ENCODE measurements at regions not wholly inside any gene's neighbourhood (a gene's known extent, or its start where the extent isn't known, plus 50 kb on each side); places are given as distances from the start of the nearest gene placed in this dataset.

- H3K9ac ChIP-seq: no peak overlapping the region
- H3K27me3 ChIP-seq (replicated peaks; ENCODE audit: insufficient read depth): no peaks in the 10 kb centered on the region
- H3K4me1 ChIP-seq (ENCODE audit: insufficient read depth): no peaks in the 10 kb centered on the region
- H2AFZ ChIP-seq: no peak overlapping the region
- TF ChIP-seq EZH2phosphoT487 (IDR thresholded peaks at IDR 0.05; ENCODE audit: insufficient read depth, low read depth) (no peak), EZH2 (IDR thresholded peaks at IDR 0.05; ENCODE audit: insufficient read depth, poor library complexity, severe bottlenecking) (no peak)
- DNase-seq: no peak
- no peaks in the 10 kb centered on the region for H4K20me1 ChIP-seq (ENCODE audit: insufficient read depth)
- no peak overlapping the region for H3K4me2 ChIP-seq (ENCODE audit: unreplicated experiment)
- H3K9me2 ChIP-seq (ENCODE audit: insufficient read depth): no peaks in the 10 kb centered on the region
- no peaks in the 10 kb centered on the region for H3F3A ChIP-seq (ENCODE audit: insufficient read depth)
- no peak overlapping the region for H3K27ac ChIP-seq
- no peaks in the 10 kb centered on the region for H3K79me2 ChIP-seq (ENCODE audit: insufficient read depth)
- H3K36me3 ChIP-seq (ENCODE audit: low read depth): no peaks in the 10 kb centered on the region
- H3K9me3 ChIP-seq (ENCODE audit: low read depth): no peaks in the 10 kb centered on the region
- in situ Hi-C loops (cut with MboI): no loop called here
- H3K4me3 ChIP-seq: no peak overlapping the region
- 19 to 20% methylated on average over 2 of the region's 2 CpGs for WGBS, 2 experiments (ENCODE audit: low coverage in 1 of 2, low lambda C conversion rate in 2 of 2, missing lambda C conversion rate in 2 of 2)
These were observed 65.9 kb upstream of the FSTL5 start for GRCh38 chr4:162229670-162230069.

DNA sequence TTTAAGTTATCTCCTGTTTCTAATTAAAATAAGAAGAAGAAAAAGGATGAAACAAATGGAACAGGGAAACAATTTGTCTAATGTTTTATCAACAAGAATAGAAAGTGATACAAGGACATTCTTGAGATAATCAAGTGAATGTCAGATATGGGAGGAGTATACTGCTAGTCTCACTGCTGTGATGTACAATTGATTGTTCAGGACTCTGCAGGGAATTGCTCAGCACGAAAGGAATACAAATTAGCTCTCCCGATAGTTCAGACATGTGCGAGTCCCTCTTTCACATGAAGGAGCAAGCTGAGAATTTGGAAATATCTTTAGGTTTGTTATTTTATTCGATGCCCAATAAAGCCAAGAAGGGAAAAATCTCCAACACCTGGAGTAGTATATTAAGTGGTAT is 57.3 kb upstream of the FSTL5 start:
- Histone ChIP-seq H3K27ac (no peak overlapping the region), H4K20me1 (ENCODE audit: insufficient read depth) (no peaks in the 10 kb centered on the region), H3K4me2 (ENCODE audit: unreplicated experiment) (no peak overlapping the region), H3F3A (ENCODE audit: insufficient read depth) (no peaks in the 10 kb centered on the region), H2AFZ (no peak overlapping the region), H3K36me3 (ENCODE audit: low read depth) (no peaks in the 10 kb centered on the region), H3K9ac (no peak overlapping the region), H3K4me1 (ENCODE audit: insufficient read depth) (no peaks in the 10 kb centered on the region), H3K9me2 (ENCODE audit: insufficient read depth) (no peaks in the 10 kb centered on the region), H3K27me3 (replicated peaks; ENCODE audit: insufficient read depth) (no peaks in the 10 kb centered on the region), H3K4me3 (no peak overlapping the region), H3K9me3 (ENCODE audit: low read depth) (no peaks in the 10 kb centered on the region), H3K79me2 (ENCODE audit: insufficient read depth) (no peaks in the 10 kb centered on the region)
- 20 to 28% methylated on average over 4 of the region's 4 CpGs for WGBS, 2 experiments (ENCODE audit: low coverage in 1 of 2, low lambda C conversion rate in 2 of 2, missing lambda C conversion rate in 2 of 2)
- no peak for TF ChIP-seq EZH2 (IDR thresholded peaks at IDR 0.05; ENCODE audit: insufficient read depth, poor library complexity, severe bottlenecking)
- no peak for TF ChIP-seq EZH2phosphoT487 (IDR thresholded peaks at IDR 0.05; ENCODE audit: insufficient read depth, low read depth)
- no peak for DNase-seq
- in situ Hi-C loops (cut with MboI): no loop called here
